Stimulated activated CD4-positive, alpha-beta T cell treated with anti-CD3 and anti-CD28 coated beads, TNF-alpha, amount 100 ng/mL, for 24 hours (primary cell): ENCODE measurements at regions not wholly inside any gene's neighbourhood (a gene's known extent, or its start where the extent isn't known, plus 50 kb on each side); places are given as distances from the start of the nearest gene placed in this dataset.

Source experiments
- DNase-seq, 3 experiments: peaks; one replicate each; pipeline ENCODE4 v3.0.0-alpha.2; 2020; ENCODE audit warnings: low read depth in 3 of 3

DNA sequence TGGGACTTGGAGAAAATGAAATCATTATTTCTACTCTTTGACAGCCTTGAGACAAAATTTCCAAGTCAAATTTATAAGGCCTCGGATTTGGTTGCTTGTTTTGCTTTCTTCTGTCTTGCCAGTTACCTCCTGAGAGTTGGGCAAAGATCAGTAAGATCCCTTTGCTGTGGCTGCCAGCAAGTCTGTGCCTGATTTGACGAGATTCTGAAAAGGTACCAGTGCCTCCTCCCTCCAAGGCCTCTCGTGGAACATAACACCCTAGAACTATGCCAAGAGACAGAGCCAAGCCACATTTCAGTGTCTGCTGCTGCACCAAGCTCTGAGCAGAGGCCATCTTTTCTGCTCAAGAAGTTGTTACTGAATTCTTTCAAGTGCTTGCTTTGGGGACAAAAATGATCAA lies 61.0 kb downstream of the GTPBP8 start:
- no peak for DNase-seq

DNA sequence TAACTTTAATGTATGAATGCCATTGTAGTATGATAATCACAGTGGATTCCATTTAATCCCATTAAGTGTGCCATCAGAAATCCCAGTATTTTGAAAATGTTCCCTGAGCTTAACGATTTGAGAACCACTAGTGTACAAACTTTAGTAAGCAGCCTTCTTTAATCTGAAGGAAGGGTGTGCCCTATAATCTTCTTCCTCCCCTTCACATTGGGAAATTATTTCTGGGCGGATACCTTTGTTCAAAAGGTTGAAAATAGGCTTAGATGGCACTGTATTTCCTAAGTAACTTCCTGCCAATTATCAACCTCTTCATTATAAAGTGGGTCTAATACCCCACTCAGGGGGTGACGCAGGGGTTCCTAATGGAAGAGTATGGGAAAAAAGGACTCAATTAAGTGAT lies 62.4 kb downstream of the GTPBP8 start:
- no peak for DNase-seq

DNA sequence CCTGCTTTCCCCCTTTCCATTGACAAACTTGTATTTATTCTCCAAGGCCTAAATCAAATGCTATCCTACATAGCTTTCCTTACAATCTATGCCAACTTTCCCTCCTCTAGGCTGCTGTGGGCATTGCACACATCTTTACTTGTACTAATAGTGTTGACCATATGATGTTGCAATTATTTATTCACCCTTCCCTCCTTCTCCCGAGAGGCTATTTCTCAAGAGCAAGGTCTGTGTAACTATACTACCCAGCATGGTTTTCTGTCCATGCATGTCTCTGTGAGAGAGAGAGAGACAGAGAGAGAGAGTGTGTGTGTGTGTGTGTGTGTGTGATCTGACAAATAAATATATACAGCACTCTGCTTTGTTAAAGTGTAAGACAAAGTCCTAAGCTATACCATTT lies 63.8 kb downstream of the GTPBP8 start:
- DNase-seq, result no peak

DNA sequence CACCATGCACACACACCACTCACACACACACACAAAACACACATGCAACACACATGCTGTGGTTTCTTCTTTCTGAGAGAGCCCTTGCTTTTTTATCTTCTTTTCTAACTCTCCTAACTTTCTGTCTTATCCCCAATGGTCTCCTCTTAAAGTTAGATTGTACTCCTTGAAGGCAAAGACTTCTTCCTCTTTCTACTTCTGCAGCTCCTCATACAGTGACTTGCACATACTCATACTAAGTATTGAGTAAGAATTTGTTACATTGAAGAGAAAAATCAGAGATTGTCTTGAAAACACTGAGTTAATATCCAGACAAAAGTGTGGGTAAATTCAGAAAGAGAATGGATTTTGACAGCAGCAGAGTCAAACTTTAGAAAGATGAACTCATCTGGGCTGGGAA lies 64.4 kb downstream of the GTPBP8 start:
- no peak for DNase-seq

DNA sequence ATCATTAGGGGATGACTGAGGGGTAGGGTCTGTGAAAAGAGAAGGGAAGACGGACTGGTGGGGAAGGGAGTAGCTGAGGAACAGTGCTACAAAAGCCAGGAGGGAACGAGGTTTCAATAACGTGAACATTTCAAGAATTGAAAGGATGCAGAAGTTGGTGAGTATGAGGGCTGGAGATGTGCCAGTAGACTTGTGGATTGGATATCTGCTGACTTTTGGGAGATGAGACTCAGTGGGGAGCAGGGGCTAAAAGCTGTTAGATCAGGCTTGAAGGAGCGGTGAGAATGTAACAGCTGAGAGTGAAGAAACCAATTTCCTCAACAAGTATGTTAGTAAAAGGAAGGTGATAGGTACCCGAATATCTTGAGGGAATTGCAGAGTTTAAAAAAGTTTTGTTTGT lies 65.2 kb downstream of the GTPBP8 start:
- DNase-seq, result no peak

DNA sequence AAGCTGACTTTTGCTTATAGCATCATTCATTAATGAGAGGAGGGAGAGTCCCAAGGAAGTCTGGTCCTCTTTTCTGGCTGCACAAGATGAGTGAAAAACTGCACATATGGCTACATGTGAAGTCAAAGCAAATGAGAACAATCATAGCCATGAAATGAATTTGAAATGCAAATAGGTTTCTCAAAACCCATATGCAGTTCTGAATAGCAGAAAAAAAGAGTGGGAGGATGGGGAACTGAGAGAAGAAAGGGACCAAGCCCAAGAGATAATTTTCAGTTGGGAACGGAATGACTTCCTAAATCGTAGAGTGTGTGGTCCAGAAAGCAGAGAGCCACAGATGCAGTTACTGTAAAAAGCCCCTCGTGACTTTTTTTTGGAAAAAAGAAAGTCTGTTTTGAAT lies 66.3 kb downstream of the GTPBP8 start:
- no peak for DNase-seq

DNA sequence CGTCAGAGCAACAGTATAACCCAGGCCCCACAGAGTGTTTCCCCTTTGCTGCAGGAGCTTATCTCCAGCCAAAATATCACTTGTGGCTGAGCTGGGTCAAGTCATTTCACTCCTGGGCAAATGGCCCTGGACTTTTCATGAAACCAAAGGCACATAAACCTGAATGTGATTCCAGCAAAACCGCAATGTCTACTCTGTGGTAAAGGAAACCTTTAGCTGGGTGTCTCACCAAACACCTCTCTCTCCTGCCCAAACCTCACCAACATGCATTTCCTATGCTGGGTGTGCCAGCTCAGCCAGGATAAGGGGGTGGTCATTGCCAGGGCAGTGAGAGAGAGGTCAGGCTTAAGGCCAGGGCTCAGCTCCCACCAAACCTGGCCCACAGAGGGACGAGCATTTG lies 67.4 kb downstream of the GTPBP8 start:
- DNase-seq, result no peak

DNA sequence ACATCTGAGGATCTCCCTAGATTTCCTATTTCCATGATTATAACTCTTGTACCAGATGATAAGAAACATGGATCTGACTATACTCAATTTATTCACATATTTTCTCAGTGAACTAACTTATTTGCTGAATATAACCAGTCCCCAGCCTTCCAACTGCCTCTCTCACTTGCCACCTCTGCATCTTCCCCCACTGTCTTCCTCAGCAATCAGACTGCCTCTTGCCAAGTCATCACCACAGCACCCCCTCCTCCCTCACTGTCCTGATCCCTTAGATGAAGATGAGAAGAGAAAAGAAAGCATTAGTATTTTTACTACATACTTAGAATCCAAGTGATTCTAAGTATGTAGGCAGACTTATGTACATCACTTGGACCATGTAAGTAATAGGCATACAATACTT lies 71.9 kb downstream of the GTPBP8 start:
- no peak for DNase-seq

DNA sequence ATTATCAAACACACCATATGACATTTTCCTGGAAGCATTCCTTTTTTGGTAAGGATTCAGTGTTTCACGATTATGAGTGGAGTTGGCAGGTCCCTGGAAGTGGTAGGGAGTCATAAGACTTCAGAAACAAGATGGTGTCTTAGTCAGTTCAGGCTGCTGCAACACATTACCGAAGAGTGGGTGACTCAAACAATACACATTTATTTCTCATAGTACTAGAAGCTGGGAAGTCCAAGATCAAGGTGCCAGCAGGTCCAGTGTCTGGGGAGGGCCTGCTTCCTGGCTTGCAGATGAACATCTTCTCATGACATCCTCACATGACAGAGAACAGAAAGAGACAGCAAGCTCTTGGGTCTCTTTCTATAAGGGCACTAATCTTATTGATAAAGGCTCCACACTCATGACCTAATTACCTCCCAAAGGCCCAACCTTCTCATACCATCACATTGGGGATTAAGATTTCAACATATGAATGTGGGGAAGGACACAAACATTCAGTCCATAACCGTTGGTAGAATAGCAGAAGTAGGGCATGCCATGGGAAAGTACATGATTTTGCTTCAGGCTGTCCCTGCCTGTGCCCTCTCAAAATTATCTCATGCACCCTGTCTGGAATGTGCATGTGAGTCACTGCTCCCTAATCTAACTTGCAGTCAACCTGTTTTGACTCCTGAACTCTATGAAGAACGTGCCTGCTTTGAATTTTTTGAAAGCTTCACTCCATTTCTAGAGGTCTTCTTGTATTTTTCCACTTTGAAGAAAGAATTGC lies 72.5 kb downstream of the GTPBP8 start:
- no peak for DNase-seq

DNA sequence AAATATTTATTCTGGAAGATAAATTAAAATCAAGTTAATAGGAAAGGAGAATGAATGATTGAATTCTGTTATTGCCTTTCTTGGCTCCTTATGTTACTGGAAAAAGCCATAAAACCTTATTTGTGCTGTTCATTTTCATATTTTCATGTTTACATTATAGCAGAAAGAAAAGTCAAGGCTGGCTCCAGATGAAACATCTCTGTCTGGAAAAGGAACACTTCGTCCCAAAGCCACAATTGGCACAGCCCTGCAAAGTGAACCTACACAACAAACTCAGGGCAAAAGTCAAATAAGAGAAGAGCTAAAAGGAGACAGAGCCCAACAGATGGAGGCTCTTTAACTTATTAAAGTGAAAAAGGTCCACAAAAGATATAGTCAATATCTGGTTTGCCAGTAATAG lies 73.4 kb downstream of the GTPBP8 start:
- no peak for DNase-seq

DNA sequence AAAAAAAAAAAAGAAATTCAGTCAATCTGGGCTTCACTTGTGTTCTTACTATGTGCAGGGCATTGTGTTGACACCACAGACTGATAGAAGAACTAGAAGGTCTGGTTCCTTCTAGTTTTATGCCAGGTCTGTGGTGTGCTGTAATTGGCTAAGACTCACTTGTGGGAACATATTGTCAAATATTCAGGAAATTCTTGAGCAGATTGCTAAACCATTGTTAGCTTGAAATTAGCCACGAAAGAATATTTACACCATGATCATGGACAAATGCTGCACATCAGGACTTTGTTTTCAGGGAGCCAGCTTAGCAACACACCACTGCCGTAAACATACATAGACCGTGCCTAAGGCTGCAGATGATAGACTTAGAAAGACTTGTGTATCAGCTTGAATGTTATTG lies 74.6 kb downstream of the GTPBP8 start:
- DNase-seq, result no peak

DNA sequence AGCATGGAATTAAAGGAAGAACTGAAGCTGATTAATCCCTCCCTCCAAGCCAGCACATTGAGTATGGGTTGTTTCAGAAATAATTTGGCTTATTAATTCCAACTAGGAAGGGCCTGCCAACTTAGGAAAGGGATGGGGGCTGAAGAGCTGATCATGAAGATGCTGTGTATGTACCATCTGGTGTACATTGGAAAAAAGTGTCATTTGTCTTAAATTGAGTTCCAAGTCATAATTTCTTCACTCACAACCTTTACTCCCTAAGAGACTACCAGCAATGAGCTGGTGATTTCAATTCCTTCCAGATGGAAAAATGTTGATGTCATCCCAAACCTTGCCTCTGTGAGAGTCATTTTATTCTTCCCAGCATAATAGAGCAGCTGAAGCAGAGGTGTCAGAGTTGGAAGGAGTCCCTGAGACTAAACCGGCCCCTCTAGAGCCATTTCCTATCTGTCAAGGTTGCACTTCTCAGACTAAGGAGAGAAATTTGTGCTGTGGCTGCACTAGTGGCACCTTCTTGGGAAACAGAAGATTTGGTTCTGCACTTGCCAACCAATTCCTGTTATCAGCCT lies 79.4 kb downstream of the GTPBP8 start:
- no peak for DNase-seq

DNA sequence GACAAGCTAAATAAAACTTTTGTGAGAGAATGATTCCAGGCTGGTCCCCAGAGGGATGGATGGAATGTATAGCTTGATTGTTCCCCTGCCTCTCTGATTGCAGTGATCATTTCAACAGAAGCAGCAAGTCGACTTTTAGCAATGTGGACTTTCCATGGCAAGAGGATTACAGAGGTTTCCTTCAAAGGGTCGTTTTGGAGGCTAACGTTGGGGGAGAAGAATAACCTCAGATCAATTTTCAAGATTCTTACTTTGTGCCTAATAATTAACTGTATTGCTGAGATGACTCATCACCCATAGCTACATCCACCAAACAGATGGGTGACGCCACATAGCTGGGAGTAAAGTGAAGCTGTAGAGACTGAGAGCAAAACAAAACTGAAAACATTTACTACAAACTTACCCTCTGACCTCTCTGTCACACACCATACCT lies 79.9 kb downstream of the GTPBP8 start:
- no peak for DNase-seq

DNA sequence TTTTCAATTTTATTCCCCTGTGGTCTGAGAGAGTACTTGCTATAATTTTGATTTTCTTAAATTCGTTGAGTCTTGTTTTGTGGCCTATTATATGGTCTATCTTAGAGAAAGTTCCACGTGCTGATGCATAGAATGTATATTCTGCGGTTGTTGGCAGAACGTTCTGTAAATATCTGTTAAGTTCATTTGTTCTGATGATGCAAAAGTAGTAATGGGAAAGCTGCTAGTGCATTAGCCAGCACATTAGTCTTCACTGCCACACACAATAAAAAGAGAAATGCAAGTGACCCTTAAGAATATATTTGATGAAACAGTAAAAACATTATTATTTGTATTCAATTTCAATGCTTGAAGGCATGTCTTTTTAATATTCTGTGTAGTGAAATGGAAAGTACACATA lies 84.8 kb downstream of the GTPBP8 start:
- DNase-seq, result no peak

DNA sequence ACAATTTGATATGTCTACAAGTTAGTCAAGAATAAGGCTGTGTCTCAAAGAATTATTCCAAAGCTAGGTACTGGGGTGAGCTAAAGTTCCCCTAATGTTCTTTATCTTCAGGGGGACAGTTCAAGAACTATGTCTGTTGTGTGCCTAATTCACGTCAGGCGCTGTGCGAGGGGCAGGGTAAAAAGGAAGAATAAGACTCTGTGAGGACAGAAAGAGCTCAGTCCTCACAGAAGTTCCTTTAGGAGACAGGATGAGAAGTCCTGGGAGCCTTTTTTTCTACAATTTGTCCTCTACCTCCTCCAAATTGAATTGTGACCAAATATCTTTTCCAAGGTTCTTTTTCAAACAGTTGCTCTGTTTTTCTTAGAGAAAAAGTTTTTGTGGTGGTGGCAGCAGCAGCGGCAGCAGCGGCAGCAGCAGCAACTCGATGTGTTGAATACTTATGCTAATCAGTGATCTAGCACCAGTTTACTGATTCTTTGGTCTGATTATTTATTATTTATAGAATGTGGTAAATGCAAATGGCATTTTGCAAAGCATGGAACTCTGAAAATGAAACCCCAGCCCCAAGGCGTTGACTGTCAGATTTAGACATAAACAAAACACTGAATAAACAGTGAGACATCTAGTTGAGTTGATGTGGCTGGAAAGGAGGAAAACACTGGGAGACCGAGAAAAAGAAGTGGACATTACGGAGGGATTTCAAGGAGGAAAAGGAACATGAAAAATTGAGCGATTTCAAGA lies 88.6 kb downstream of the GTPBP8 start:
- no peak for DNase-seq

DNA sequence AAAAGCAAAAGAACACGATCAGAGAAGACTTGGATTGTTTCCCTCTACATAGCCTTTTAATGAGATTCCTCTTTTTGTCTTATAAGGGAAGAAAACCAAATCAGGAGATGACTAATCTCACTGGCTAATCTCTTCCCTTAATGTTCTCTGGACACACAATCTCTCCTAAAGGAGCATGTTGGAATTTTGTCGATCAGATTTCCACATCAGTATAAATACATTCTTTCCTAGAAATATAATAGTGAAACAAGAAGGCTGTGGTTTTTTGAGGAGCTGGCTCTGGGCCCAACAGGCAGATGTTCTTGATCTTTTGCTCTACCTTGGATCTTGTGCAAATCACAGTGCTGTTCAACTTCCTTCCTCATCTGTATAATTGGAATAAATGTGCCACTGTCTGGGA lies 94.0 kb downstream of the GTPBP8 start:
- DNase-seq, result no peak

DNA sequence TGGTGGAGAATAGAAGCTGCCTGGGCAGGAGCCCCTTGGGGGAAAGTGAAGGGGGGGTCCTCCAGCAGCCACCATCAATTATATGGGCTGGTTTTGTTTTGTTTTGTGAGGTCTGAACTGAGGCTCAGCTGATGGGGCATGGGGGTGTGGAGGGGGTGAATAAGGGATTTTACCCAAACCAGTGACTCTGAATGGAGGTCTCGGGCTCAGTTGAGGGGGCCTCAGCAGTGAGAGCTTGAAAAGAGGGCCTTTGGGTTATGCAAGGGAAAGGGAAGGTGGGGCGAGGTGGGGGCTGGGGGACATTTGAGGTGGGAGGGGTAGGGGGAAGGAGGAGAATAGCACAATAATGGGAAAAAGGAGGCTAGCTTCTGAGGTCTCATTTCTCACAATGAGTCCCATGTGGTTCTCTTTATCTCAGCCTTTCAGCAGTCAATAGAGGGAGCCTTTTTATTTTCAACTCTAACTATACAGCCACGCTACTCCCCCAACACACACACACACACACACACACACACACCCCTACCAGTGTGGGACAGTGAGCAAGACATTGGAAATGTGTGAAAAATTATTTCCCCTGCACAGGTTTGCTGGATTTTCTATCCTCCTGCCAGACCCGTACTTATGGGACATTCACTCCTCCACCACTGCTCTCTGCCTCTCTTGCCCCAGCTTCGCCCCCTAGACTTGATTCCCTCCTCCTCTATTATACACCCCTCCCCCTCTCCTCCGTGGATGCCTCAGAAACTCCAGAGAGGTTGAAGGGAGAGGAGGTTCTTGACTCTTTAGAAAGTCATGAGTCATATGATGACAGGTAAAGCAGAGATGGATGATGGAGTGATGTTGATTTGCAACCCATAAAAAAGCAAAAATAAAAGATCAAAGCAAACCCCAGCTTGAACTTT lies 96.0 kb downstream of the GTPBP8 start:
- no peak for DNase-seq

DNA sequence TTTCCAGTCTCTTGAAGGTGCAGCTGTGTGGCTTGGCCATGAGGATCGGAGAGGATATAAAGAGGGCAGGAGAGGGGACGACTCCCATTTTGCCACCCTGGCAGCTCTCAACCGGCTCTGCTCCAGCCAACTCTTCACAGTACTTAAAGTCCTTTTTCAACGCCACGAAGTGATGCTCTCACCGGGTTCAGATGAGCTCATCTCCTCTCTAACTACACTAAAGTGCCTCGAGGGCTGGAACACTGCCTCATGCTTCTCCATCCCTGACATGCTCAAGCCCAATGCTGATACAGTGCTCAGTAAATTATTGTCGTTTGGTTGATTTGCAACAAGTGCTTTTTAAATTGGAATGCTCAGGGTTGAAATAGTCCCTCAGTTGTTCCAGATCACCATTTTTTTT lies 97.8 kb downstream of the GTPBP8 start:
- no peak for DNase-seq

DNA sequence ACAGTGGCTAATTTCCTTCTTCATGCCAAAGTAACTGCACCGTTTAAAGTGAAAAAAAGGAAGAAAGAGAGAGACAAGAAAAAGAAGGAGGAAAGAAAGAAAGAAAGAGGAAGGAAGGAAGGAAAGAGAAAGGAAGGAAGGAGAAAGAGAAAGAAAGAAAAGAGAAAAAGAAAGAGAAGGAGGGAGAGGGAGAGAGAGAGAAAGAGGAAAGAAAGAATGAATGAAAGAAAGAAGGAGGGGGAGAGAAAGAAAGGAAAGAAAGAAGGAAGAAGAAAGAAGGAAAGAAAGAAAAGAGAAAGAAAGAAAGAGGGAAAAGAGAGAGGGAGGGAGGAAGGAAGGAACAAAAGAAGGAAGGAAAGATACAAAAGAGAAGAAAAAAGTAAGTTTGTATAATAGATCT lies 100.6 kb downstream of the GTPBP8 start:
- DNase-seq, result no peak

DNA sequence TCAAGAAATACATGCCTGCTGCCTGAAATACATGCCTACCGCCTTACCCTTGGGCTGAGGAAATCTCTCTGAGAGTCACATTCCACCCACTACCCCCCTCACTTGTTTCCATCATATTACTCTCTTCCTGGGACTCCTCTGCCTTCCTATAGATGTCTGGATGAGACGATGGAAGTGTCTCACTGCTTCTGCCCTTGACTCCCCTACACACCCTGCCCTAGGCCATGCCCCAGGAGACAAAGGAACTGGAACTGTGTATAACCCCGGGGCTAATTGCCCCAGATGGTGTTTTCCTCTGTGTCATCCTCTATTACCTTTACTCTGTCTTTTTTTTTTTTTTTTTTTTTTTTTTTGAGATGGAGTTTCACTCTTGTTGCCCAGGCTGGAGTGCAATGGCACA lies 102.0 kb downstream of the GTPBP8 start:
- no peak for DNase-seq

DNA sequence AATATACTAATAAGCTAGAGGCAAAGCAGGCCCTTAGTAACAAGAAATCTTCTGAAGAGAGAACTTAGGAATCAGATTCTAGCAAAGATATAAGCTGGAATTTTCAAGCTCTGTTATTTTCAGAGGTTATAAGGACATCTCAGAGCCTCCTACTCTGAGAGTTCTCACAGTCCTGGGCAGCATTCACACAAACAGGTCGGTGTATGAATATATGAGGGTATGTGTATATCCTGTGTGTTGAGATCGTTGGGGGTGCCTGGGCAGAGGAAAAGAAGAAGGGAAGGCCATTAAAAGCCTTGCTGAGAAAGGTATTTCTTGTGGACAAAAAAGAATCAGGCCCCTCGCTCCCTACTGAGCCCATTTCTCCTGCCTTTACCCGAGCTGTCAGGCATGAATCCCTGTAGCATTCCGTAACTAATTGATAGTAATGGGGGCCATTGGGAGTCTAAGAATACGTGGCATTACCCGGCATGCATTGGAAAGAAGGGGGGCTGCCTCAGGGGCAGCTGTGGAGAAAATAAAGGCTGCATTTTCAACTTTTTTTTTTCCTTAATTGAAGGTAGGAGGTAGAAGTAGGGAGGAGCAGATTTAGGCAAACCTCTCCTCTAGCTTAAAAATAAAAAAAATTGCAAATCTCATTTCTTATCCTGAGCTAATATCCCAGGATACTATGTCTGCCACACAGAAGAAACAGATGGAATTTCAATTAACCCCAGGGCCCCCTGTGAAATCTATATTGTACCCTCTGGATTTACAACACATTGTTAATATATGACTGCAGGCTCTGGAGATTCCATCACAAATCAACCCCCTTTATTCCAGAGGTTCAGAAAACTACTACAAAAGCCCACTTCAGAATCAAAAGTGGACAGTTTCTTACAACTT lies 103.8 kb downstream of the GTPBP8 start:
- DNase-seq, result no peak
